OCI-LY3 (cell line): ENCODE measurements at regions not wholly inside any gene's neighbourhood (a gene's known extent, or its start where the extent isn't known, plus 50 kb on each side); places are given as distances from the start of the nearest gene placed in this dataset.

Experiments
- EZH2phosphoT487 ChIP-seq: fragments of 200-600 bp; shearing (Covaris generic); IDR thresholded peaks from 2 replicates; pipeline ENCODE4 v1.6.1; 2018; ENCODE audit warnings: antibody characterized with exemption, mixed run types, low read depth
- TF ChIP-seq, protein P1 (sequence below): fragments of 200-600, 300-600 bp; sonication (generic); IDR thresholded peaks from 2 replicates; pipeline ENCODE4 v1.5.1; 2014; ENCODE audit warnings: antibody characterized with exemption, low read length, low read depth

DNA sequence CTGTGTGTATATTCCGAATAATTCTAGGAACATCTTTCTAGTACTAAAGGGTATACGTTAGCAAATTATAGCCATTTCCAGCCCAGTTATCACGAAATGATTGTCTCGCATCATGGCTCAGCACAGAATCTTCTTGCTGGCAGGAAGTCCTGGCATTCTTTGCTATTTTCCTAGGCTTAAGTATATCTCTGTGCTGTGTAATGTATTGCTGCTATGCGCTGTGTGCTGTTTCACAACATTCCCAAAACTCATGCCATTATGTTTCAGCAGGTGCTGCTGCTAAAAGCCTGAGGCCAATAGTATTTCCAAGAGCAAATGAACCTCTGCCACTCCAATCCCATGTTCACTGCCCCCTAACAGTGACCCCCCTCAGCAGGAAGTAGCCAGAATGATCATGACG, 62.9 kb upstream of the ZNF92 start:
- TF ChIP-seq, protein P1, sequence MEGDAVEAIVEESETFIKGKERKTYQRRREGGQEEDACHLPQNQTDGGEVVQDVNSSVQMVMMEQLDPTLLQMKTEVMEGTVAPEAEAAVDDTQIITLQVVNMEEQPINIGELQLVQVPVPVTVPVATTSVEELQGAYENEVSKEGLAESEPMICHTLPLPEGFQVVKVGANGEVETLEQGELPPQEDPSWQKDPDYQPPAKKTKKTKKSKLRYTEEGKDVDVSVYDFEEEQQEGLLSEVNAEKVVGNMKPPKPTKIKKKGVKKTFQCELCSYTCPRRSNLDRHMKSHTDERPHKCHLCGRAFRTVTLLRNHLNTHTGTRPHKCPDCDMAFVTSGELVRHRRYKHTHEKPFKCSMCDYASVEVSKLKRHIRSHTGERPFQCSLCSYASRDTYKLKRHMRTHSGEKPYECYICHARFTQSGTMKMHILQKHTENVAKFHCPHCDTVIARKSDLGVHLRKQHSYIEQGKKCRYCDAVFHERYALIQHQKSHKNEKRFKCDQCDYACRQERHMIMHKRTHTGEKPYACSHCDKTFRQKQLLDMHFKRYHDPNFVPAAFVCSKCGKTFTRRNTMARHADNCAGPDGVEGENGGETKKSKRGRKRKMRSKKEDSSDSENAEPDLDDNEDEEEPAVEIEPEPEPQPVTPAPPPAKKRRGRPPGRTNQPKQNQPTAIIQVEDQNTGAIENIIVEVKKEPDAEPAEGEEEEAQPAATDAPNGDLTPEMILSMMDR, result no peak
- no peak for TF ChIP-seq EZH2phosphoT487
